HG03025 (cell line): ENCODE measurements at regions not wholly inside any gene's neighbourhood (a gene's known extent, or its start where the extent isn't known, plus 50 kb on each side); places are given as distances from the start of the nearest gene placed in this dataset.

Experiments
- ATAC-seq: cut with Tn5 transposase; IDR thresholded peaks from one replicate; pipeline ENCODE4 v1.9.1; 2021; ENCODE audit warnings: mild to moderate bottlenecking, moderate library complexity; ENCODE audit not compliant: unreplicated experiment, low FRiP score

GRCh38 chr9:79812099-79812498 is 240.3 kb downstream of the TLE4 start:
- ATAC-seq, result no peak

GRCh38 chr9:79809931-79810330 is 238.2 kb downstream of the TLE4 start:
- ATAC-seq, result no peak

- ATAC-seq, result no peak
Observed at GRCh38 chr9:79809316-79809876, 237.6 kb downstream of the TLE4 start.

DNA sequence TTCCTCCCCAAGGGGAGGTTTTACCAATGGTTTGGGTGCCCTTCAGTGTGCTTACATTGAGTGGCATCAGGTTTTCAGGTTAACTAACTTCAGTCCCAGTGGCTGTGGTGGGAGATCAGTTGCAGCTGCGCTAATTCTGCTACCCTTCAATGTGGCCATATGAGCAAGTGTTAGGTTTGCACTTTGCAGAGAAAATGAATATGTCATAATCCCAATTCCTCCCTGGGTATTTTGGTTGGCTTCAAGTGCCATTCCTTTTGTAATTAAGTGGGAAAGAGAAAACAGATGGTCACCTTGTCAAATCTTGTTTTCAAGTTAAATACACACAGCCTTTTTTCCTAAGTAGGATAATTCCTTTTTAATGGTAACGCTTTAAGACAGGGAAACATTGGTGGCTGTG is 236.2 kb downstream of the TLE4 start:
- ATAC-seq, result no peak

DNA sequence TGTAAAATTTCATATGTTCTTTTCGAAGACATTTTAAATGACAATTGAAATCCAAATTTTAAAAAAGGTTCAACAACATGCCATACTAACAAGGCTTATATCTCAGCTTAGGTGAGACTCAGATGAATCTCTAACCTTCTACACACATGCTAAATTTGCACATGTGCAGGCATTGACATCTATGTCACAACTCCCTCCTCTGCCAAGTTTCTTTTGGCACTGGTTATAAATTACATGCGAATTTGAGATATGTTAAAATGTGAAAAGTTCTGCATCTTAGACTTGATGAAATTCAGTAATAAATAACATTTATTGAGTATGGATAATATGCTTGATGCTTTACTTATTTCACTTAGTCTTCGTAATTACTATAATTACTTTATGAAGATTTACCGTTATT is 234.3 kb downstream of the TLE4 start:
- no peak for ATAC-seq

DNA sequence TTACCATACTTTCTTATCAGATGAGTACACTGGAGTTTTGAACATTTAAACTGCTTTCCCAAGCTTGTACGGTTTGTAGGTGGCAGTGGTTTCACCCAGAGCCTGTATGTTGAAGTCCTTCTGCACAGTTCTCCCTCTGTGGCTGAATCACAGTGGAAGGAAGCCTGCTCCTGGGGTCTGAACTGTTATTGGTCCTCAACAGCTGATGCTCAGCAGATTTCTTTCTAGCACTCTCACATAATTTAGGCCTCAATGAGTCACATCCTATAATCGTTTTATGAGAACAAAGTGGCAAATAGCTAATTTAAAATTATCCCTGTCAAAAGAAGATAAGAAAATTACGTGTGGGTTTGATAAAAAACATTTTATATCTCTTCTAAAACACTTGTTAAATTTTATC is 229.7 kb downstream of the TLE4 start:
- ATAC-seq, result no peak

- no peak for ATAC-seq
Observed at GRCh38 chr9:79800578-79800977, 228.8 kb downstream of the TLE4 start.

DNA sequence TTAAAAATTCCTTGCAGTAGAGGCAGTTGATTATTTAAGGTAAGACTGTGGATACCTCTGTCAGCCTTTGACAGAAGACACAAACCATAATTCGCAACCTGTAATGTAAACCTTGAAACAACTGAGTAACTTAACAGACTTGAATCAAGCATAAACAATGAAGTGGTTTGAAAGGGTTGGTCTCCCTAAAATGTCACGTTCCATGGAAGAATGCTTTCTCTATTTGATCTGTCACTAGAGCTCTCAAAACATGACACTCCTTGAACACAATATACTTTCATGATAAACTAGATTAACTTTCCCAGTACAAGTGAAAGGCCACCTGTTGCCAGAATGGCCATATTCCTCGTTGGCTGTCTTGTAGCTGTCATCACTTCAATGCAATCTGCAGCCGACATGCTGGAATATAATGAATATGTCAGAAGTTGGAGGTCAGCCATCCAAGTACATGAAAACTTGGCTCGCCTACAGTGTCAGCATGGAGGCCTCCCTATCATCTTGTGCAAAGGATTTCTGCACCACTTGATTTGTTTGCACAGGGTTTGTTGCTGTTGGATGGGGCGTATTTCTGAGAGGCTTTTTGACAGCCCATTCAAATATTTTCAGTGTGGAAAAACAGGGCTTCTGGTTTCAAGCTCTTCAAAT is 228.0 kb downstream of the TLE4 start:
- ATAC-seq, result no peak

GRCh38 chr9:79798450-79798849 is 226.7 kb downstream of the TLE4 start:
- ATAC-seq, result no peak

DNA sequence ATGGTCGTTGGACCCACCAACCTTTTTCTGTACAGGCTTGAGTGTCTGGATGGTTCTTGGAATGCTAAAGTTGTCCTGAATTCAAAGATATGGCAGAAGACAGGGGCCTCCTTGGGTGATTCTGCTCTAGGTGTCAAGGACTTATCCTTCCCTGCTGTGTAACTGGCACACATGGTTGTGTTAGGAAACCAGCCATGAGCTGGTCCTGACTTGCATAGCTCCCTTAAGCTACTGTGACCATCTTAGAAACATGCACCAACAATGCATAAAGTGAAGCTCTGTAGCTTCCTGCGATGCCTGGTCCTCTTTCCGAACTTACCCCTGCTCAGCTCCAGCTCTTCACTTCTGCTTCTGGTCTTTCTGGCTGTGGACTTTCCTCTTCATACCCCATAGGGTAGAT is 224.6 kb downstream of the TLE4 start:
- ATAC-seq, result no peak

GRCh38 chr9:79788662-79789061 is 216.9 kb downstream of the TLE4 start:
- ATAC-seq, result no peak

DNA sequence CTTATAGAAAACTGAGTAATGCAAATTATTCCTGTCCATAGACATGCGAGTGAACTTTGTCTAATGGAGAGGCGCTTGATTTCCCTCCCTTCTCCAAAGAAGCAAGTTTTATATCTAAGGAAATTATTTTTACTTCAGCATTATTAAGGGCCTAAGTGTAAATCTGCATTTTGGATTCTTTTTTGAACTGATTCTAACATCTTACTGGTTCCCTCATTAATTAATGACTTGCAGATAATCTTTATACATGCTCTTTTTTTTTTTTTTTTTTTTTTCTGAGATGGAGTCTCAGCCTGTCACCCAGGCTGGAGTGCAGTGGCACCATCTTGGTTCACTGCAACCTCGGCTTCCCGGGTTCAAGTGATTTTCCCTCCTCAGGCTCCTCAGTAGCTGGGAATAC is 209.5 kb downstream of the TLE4 start:
- no peak for ATAC-seq

DNA sequence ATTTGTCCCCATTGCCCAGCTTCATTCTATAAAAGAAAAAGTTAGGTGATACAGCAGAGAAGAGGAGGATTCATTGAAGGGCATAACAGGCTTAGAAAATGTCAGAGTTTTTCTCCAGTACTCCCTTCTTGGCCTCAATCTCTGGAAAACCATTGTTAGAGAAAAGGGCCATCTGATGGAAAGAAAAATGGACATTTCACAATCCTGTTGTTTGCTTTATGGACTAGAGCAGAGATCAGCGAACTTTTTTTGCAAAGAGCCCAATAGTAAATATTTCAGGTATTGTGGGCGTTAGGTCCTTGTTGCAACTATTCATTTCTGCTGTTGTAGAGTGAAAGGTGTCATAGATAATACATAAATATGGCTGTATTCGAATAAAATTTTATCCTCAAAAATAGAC is 208.8 kb downstream of the TLE4 start:
- no peak for ATAC-seq

- ATAC-seq, result no peak
Observed at GRCh38 chr9:79779901-79780300, 208.1 kb downstream of the TLE4 start.

DNA sequence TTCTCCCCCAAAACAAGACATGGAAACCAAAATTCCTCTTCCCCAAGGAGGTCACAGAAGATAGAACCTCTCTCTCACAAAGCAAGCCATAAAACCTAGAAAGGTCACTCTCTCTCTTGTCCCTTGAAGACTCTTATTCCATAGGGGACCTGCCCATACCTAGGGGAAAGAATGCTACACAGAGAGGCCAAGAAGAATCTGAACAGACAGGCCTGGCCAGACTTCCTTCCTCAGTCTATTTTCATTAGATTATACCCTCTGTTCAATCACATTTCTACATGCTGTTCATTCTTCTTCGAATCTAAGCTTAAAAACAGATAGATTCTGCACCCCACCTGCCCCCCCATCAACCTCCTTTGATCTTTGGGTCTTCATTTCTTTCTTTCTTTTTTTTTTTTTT is 206.8 kb downstream of the TLE4 start:
- no peak for ATAC-seq

- no peak for ATAC-seq
Observed at GRCh38 chr9:79776581-79776980, 204.8 kb downstream of the TLE4 start.
